Amniotic stem cell (primary cell): ENCODE measurements at regions not wholly inside any gene's neighbourhood (a gene's known extent, or its start where the extent isn't known, plus 50 kb on each side); places are given as distances from the start of the nearest gene placed in this dataset.

Source experiments
- DNase-seq: peaks from one replicate; lab custom pipeline; 2025; lab: John Stamatoyannopoulos, UW

DNA sequence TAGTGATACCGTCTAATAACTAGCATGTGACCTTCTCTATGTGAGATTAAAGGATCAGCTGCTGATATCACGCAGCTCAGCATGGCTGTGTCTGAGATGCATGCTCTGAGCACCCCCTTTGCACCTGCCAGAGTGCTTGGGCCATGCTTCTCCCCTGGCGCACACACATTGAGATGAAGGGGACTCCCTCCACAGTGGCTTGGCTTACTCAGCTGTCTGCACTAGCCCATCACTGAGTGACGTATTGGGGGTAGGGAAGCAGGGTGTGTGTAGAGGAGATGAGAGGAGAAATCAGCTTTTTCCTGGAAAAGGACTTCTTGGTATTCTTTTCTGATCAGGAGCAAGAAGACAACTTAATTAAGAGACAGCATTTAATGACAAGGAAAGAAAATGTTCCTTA lies 216.5 kb downstream of the BLID start:
- DNase-seq, result no peak

DNA sequence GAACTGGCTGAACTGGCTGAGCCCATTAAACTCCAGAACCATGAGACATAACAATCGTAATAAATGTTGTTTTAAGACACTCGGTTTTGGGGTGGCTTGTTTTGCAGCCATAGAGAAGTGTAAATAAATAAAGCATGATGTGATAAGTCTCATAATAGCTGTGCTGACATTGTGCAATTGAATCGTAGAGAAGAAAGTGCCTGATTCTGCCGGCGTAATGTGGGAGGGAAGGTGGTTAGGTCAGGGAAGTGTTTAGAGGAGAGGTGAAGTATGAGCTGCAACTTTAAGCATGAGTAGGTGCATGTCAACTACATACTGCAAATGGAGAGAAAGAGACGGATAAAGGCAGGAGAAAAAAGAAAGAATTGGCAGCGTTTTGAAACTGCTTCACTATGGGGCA lies 217.1 kb downstream of the BLID start:
- no peak for DNase-seq

DNA sequence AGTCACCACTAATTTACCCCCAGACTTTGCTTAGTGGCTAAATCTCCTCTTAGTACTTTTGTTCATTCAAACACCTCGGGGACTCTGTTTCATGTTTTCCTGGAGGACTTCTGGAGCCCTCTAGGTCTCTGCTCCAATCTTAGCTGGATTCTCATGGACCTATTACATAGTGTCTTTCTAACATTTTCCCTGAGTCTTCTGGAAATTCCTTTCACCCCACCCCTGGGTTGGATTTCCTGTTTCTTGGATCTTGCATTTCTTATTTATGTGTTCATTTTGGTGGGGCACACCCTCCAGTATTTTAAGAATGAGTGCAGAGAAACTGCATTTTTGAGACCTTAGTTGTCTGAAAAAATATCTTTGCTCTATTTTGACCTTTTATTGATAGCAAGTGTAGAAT lies 220.1 kb downstream of the BLID start:
- peak; percentile 23 for DNase-seq

DNA sequence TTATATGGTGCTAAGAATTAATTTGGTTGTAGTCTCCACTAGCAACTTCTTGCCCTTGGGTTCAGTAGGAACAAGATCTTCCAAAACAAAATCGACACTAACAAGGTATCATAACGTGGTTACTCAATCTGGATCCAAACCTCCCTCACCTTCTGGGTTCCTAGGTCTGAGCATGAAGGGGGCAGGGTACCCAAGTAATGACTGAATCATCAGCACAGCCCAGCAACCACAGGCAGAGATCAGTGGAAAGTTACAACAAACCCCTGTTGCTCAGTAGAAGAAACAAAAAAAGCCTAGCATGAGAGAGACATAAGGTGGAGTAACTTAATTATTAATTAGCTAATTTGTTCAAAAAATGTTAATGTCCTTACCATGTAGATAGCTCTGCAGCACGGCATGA lies 221.4 kb downstream of the BLID start:
- DNase-seq, result no peak

DNA sequence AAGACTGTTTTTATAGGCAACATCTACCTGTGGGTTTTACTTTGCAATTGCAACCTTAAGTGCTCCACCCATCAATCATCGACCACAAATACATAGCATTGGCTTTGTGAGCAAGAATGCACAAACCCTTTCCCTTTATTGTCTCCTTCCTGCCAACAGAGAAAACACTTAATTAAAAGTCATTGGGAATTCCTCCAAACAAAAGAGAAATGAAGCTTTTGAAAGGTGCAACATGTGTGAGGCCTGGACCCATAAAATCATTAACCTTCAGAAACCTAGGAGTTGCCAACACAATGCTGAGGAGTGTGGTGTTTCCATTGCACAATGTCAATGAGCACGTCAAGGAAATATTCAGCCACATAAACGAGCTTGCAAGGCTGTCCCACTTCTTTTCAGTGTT lies 223.2 kb downstream of the BLID start:
- DNase-seq, result no peak

DNA sequence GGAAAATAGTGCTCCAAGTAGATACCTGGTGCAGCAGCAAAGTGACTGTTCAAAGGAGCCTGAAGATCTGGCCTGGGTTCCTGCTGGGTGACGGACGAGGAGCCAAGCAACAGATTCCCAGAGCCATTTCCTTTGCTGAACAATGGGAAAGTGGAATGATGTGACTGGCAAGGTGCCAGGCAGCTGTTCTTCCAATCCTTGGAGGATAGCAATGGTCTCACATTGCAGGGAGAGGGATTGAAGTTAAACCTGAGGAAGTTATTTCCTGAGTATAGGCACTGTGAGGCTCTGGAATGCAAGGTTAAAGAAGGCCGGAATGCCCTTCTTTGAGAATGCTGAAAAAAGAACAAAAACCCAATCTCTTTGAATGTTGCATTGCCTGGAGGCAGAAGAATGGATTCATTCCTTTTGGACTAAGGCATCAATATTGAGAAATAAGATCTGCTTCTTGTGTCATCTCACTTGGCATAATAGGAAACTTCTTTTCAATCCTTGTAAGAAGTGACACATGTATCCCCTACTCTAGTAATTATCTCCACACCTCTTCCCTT lies 223.8 kb downstream of the BLID start:
- peak; percentile 10 for DNase-seq

DNA sequence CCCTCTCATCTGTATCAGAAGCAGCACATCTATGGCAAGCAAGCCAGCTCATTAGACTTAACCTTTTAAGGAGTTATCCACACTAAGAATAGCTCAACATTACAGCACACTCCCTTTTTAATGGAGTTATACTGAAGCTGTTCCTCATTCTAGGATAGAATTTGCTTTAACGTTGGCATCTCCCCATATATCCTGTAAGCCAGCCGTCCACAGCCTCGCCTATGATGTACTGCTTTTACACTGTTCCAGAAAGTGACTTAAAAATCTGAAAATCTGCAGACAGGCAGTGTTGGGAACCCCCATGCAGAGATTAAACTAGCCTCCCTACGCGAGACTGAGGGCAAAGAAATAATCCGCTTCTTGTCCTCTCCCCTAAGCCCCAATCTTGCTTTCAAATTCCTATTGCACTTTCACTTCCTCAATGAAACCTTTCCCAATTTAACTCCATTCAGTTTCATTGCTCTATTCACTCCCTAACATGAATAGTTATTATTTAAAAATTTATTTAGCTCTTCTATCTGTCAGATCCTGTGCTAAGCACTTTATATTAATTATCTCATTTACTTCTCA lies 225.0 kb downstream of the BLID start:
- DNase-seq, result no peak

DNA sequence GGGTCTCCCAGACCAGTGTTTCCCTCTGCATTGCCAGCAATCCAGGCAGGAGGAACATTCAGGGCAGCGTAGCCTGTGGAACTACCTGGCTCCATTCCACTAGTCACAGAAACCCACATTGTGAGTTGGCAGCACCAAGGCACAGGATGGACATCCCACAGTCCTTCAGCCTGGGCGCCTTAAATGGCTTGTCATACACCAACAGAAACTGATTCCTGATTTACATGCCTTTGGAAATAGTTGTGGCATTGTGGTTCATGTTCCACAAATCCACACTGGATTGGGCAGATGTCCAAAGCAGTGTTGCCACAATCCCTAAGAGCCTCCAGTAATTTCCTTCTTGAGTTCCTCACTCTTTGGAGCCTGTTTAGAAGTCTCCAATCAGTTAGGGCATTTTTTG lies 225.6 kb downstream of the BLID start:
- DNase-seq, result peak; percentile 48

DNA sequence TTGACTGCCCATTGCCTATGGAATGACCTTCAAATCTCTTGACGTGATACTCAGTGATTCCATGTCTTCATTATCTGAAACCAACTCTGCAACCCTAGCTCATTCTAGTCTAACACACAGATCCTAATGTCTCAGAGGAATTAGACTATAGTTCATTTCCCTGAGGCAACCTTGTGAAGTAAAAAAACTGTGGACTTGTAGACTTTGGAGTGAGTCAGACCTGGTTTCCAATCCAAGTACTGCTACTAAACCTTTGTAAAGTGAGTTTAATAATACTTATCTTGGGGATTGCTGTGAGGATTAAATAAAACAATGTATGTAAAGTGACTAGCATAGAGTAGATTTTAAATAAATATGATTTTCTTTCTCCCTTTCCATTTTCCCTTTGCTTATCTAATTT lies 226.1 kb downstream of the BLID start:
- peak; percentile 56 for DNase-seq

DNA sequence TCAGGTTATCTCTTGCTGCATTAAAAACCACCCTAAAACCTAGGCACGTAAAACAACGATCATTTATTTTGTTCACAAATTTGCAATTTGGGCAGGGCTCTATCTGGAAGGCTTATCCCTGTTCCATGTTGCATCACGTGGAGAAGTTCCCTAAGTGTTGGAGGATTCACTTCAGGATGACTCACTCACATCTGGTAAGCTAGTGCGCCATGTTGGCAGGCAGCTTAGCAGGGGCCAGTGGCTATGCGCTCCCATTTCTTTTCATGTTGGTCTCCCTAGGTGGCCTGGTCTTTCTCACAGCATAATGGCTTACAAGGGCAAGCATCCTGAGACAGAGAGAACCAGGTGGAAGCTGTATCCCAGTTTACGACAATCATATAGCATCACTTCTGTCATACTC lies 226.8 kb downstream of the BLID start:
- no peak for DNase-seq

DNA sequence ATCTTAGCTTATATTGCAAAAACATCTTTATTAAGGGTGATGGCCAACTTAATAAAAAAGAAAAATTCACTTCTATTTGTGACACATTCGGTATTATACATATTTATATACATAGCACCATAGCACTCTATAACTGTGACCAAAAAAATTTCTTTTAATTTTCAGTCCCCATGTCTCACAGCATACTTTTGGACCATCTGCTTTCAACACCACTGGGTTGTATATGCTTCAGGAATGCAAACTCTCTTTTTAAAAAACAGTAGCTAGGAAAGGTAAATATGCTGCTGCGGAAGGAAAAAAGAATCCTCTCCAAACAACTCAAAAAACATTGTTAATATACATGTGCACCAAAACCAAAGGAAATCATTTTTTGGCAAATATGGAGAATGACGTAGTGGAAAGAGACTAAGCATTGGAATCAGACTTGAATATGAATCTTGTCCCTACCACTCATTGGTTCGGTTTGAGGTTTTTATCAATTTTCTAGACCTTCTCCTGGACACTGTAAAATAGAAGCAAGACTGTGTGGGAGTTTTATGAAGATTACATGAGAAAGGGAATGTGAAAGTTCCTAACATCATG lies 227.9 kb downstream of the BLID start:
- no peak for DNase-seq

DNA sequence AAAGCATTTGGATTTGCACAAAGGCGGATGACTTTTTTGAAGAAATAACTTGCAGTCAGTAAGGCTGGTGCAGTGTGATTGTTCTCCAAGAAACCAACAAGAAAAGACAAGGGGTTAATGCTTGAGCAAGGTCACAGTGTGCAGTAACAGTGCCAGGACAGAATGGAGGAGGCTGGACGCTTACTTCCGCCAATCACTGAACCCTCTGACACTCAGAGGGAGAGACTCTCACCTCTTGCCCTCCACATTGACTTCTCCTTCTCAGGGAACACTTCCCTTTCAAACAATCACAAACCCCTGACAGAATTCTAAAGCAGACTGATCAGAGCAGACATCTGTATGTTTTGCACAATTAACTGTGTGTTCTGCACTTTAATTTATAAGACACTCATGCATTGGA lies 228.4 kb downstream of the BLID start:
- no peak for DNase-seq

DNA sequence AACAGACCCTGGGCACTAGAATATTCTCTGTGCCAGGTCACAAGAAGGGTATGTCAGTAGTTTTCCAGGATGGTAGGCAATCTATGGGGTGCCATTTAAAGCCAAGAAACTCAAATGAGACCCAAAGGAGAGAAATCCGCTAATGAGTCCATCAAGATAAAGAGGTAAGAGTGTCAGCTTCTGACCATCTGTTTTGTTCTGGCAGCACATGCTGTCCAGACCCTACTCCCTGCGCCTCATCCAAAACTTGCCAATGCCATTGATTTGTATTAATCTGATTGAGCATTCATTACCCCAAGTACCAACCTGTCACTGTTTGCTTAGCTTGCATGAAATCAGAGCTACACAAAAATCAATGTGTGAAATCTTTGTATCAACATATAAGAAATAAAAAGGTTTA lies 229.0 kb downstream of the BLID start:
- DNase-seq, result no peak

DNA sequence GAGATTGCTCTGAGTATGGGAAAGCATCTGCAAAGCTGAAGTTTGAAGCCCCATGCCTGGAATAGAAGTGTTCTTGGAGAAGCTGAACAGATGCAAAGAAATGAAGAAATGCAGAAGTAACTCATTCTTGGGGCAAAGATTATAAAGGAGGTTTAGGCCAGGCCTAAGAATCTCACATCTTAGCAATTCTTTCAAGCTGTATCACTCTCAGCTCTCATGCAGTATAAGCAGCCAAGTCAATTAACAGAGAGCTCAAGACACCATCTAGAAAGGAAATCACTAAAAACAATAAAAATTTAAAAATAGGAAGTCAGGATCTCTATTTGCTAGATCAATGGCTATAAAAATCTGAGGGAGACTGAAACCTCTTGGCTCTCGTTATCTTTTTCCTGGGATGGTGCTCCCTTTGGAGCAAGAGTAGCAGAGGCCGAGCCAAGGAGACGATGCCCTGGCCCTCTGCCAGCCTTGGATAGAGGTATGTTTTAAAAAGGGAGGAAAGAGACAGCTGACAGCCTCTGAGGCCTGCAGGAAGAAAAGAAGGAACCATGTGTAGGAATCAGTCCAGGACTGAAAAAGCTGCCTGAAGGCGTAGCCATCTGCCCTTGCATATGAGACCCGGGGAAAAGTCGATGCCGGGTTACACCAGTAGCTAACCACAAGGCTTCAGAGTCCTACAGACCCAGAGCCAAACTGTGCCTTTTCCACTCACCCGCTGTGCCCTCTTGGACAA lies 229.8 kb downstream of the BLID start:
- DNase-seq, result no peak

DNA sequence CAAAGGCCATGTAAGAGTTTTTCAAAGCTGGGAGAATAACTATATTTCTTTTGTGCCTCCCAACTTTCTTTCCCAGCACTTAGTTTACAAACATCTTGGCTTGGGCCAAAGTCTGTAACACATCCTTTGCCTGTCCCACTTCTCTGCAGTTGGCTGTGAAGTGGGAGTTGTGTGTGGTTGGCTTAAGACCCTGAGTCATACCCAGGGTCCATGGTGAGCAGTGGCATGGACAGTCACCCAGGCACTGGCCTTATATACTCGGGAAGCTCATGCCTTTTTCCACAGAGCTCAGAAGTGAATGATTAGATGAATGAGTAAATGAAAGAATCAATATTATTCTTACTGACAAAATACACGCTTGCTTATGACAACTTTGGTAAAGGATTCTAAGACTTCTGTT lies 231.4 kb downstream of the BLID start:
- no peak for DNase-seq

DNA sequence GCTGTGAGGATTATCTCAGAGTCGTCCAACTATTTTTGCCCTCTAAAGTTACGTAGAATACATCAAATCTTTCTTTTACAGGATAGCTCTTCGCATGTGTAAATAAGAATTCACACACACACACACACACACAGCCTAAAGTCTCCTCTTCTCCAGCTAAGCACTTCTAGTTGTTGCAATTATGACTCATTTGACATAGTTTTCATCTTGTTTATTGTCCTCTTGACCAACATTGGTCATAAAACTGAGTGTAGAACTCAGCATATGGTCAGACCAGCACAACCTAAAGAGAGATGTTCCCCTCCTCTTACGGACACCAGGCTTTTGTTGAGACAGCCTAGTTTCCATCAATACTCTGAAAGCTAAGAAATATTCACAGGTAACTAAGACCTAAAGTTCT lies 234.2 kb downstream of the BLID start:
- DNase-seq, result no peak

DNA sequence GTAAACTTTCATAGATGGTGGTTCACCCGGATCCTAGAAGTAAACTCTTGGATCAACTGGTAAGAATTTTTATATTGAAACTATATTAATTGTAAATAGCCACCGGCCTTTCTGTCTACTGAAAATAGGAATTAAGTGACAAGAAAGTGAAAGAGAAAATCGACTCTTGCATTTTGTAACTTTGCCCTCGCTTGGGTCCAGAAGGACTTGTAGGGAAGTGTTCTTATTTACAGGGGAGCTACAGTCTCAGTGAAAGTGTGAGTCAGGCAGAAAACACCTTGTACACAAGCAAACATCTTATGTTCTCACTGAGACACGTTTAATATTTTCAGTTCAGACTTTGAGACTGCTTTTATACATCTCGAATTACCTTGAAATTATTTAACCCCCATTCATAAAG lies 238.9 kb downstream of the BLID start:
- no peak for DNase-seq

DNA sequence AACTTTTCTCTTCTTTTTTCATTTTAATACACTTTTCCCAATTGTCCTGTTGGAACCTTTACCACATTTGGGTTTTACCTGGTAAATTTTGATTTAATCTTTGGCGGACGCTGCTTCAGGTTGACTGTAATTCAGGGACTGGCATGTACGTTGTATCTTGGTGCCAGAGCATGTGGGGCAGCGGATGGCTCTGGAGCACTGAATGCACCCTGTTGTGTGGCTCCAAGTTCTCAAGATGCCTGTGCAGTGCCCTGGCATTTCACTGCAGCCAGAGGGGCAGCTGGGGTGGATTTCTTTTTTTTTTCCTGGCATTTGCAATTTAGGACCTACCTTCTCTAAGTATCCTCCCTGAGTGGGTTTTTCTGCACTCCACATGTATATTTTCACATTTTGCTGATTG lies 242.2 kb downstream of the BLID start:
- no peak for DNase-seq

DNA sequence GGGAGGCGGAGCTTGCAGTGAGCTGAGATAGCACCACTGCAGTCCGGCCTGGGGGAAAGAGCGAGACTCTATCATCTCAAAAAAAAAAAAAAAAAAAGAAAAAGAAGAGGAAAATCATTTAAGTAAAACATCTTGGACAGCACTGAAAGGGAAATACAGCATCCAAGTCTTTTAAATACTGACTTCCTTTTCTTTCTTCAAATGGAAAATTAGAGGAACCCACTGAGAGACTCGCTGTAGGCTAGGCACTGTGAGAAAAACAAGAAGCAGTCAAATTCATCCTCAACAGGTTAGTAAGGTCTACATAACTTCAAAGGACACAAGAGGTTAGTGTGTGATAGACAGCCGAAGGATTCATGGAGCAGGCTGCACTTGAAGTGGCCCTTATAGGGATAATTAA lies 243.7 kb downstream of the BLID start:
- DNase-seq, result no peak

DNA sequence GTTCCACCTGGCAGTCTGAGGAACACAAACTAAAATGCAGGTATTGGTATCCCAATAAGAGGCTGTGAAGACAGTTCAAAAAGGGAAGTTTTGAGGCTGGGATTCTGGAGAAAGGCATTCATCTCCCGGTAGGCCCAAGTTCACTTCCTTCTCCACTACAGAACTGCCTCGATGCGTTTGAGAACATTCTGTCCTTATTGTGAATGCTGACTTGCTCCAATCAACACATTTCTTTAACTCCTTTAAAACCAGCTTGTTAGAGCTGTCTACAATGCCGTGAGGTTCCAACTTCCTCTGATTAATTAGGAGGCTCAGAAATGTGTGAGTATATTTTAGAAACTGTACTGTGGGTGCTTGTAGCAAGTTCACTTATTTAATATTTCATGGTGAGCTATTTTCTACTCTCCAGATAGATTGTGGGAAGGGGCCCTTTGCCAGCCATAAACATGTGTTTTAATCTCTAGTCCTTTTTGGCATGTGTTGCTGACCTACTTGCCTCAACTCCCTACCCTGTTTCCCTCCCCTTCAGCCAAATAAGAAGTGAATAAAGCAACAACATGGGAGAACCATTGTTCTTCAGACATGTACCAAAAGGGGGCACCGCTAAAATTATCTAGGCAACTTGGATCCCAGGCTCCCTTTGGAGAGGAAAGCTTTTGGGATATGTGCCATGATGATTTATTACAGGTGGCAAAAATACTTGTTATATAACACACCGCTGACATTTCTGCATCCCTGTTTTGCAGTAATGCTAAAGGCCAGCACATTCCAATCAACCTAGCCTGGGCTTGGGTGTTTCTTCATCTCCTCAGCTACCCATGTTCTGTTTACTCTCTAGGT lies 245.6 kb downstream of the BLID start:
- no peak for DNase-seq

DNA sequence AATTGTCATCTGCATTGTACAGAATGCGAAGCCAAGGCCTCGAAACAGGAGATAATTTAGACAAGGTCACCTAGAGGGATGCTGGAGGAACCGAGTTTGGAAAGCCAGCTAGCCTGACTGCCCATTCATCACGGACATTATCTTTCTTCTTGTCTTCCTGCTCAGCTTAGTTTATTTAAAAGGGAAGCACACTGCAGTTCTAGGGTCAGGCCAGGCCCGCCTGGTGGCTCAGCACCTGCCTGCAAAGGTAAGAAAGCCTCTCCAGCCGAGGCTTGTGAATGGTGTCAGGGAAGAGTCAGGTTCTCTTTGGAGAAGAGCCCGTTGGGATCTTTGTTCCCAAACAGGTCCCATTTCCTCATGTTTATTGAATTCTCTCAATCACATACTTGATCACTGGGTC lies 246.5 kb downstream of the BLID start:
- DNase-seq, result no peak

DNA sequence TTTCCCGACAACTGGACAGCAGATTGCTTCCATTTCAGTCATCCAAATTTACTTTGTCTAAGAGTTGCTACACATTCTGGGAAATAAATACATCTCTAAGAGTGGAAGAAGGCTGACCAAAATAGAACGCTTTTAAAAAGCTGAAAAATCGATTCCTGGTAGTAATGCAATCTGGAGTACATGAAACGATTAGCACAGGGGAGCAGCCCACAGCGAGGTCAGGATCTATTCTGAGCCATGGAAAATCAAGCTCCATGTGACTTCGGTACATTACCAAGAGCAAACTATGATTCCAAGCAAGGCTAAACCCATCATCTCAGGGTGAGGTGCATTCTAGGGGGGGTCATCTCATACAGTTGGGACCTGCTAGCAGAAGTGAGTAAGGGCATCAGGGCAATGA lies 249.3 kb downstream of the BLID start:
- no peak for DNase-seq

DNA sequence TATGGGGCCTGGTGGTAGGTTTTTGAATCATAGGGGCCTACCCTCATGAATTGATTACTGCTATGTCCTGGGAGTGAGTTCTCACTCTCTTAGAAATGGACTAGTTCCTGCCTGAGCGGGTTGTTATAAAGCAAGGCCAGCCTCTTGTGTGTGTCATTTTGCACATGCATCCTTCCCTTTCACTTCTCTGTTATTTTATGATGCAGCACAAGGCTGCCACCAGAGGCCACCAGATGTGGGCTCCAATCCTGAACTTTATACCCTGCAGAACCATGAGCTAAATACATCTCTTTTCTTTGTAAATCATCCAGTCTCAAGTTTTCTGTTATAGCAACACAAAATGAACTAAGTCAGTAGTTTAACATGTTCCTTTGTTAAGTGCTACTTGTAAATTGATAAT lies 251.4 kb downstream of the BLID start:
- no peak for DNase-seq
